ENCODE measurements at regions not wholly inside any gene's neighbourhood (a gene's known extent, or its start where the extent isn't known, plus 50 kb on each side); places are given as distances from the start of the nearest gene placed in this dataset.

GRCh38 chr17:55605705-55606487 lies 94.6 kb upstream of the SMIM36 start:
- TF ChIP-seq SIN3A (IDR thresholded peaks at IDR 0.05; ENCODE audit: borderline replicate concordance, insufficient read depth, low read length) (no peak), TAF1 (IDR thresholded peaks at IDR 0.05; ENCODE audit: borderline replicate concordance, insufficient read depth, low read length) (no peak), REST (IDR thresholded peaks at IDR 0.05; ENCODE audit: insufficient read depth in 1 of 2, low read depth in 2 of 2, low read length in 2 of 2) (no peak), FOXP2 (optimal IDR thresholded peaks at IDR 0.05; ENCODE audit: borderline replicate concordance, extremely low read depth, extremely low read length, insufficient read depth) (no peak)

GRCh38 chr17:55601874-55602364 lies 90.7 kb upstream of the SMIM36 start:
- TF ChIP-seq SIN3A (IDR thresholded peaks at IDR 0.05; ENCODE audit: borderline replicate concordance, insufficient read depth, low read length) (no peak), TAF1 (IDR thresholded peaks at IDR 0.05; ENCODE audit: borderline replicate concordance, insufficient read depth, low read length) (no peak)

- TF ChIP-seq POLR2AphosphoS5 (IDR thresholded peaks at IDR 0.05; ENCODE audit: low read depth, low read length) = no peak
- TF ChIP-seq SIN3A (IDR thresholded peaks at IDR 0.05; ENCODE audit: borderline replicate concordance, insufficient read depth, low read length) = no peak
- TF ChIP-seq REST (IDR thresholded peaks at IDR 0.05; ENCODE audit: insufficient read depth in 1 of 2, low read depth in 2 of 2, low read length in 2 of 2) = no peak
- no peak for TF ChIP-seq FOXP2 (optimal IDR thresholded peaks at IDR 0.05; ENCODE audit: borderline replicate concordance, extremely low read depth, extremely low read length, insufficient read depth)
Observed at GRCh38 chr17:55598495-55598894, 87.2 kb upstream of the SMIM36 start.

- TF ChIP-seq TAF1 (IDR thresholded peaks at IDR 0.05; ENCODE audit: borderline replicate concordance, insufficient read depth, low read length) (no peak), POLR2AphosphoS5 (IDR thresholded peaks at IDR 0.05; ENCODE audit: low read depth, low read length) (peak; percentile 48; the same call in 1 of the 2 replicates), REST (IDR thresholded peaks at IDR 0.05; ENCODE audit: insufficient read depth in 1 of 2, low read depth in 2 of 2, low read length in 2 of 2) (0 out of 4 replicates have a peak, but pooled peaks of 1 of the 2 experiments have one; percentile 18)
Observed at GRCh38 chr17:55588446-55589242, 77.4 kb upstream of the SMIM36 start.

GRCh38 chr17:55587608-55588139 lies 76.4 kb upstream of the SMIM36 start:
- TF ChIP-seq REST (IDR thresholded peaks at IDR 0.05; ENCODE audit: insufficient read depth in 1 of 2, low read depth in 2 of 2, low read length in 2 of 2) (peak in 1 of 2 experiments; percentile 81; a peak in 2 of 4 replicates), TAF1 (IDR thresholded peaks at IDR 0.05; ENCODE audit: borderline replicate concordance, insufficient read depth, low read length) (peak; percentile 58; the same call in 1 of the 2 replicates), POLR2AphosphoS5 (IDR thresholded peaks at IDR 0.05; ENCODE audit: low read depth, low read length) (peak; percentile 43; the same call in 1 of the 2 replicates), SIN3A (IDR thresholded peaks at IDR 0.05; ENCODE audit: borderline replicate concordance, insufficient read depth, low read length) (peak; percentile 55; the same call in 1 of the 2 replicates), FOXP2 (optimal IDR thresholded peaks at IDR 0.05; ENCODE audit: borderline replicate concordance, extremely low read depth, extremely low read length, insufficient read depth) (no peak)
